IgD-negative memory B cell (primary cell): ENCODE measurements at regions not wholly inside any gene's neighbourhood (a gene's known extent, or its start where the extent isn't known, plus 50 kb on each side); places are given as distances from the start of the nearest gene placed in this dataset.

ENCODE experiments used
- H3K27ac Mint-ChIP-seq, 3 donors: one replicate each; pipeline ENCODE4 v1.8.0; 2020 to 2022; ENCODE audit warnings: mild to moderate bottlenecking in 3 of 3, mixed read lengths in 3 of 3, moderate library complexity in 1 of 3
- H3K27me3 Mint-ChIP-seq: one replicate; pipeline ENCODE4 v1.8.0; 2021; ENCODE audit warnings: mixed read lengths
- H3K36me3 Mint-ChIP-seq: one replicate; pipeline ENCODE4 v1.8.0; 2020; ENCODE audit warnings: mild to moderate bottlenecking, mixed read lengths
- H3K4me1 Mint-ChIP-seq, 3 donors: one replicate each; pipeline ENCODE4 v1.8.0; 2020 to 2022; ENCODE audit warnings: mixed read lengths in 3 of 3, mild to moderate bottlenecking in 1 of 3
- H3K4me3 Mint-ChIP-seq, 4 donors: one replicate each; pipeline ENCODE4 v1.8.0; 2020 to 2022; ENCODE audit warnings: mild to moderate bottlenecking in 4 of 4, mixed read lengths in 4 of 4, moderate library complexity in 3 of 4
- H3K9me3 Mint-ChIP-seq, 3 donors: one replicate each; pipeline ENCODE4 v1.8.0; 2020 to 2021; ENCODE audit warnings: mixed read lengths in 3 of 3, mild to moderate bottlenecking in 1 of 3

DNA sequence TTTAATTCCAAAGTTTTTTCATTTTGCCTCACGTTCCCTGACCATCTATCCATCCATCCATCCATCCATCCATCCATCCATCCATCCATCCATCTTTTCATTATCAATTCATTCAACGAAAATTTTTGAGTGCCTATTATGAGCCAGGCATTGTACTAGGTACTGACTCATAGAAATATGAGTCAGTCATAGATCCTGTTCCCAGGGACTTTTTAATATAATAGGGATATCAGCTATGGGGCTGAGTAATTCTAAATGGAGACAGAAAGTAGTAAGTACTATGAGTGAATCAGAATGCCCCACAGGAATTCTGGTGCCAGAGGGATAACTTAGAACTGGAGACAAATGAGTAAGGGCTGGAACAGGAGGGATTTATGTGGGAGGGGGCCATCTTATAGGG is 49.8 kb upstream of the GNG12 start:
- Mint-ChIP-seq H3K27ac (no peak overlapping the region), H3K36me3 (no peaks in the 10 kb centered on the region), H3K9me3 (peaks cover 0 to 4% (median 1%) of the 10 kb centered on the region in 3 donors), H3K27me3 (peaks cover 8% of the 10 kb centered on the region), H3K4me3 (peak overlapping the region in 1 of 4 donors; percentile 39), H3K4me1 (no peaks in the 10 kb centered on the region)
